ENCODE measurements at regions not wholly inside any gene's neighbourhood (a gene's known extent, or its start where the extent isn't known, plus 50 kb on each side); places are given as distances from the start of the nearest gene placed in this dataset.

DNA sequence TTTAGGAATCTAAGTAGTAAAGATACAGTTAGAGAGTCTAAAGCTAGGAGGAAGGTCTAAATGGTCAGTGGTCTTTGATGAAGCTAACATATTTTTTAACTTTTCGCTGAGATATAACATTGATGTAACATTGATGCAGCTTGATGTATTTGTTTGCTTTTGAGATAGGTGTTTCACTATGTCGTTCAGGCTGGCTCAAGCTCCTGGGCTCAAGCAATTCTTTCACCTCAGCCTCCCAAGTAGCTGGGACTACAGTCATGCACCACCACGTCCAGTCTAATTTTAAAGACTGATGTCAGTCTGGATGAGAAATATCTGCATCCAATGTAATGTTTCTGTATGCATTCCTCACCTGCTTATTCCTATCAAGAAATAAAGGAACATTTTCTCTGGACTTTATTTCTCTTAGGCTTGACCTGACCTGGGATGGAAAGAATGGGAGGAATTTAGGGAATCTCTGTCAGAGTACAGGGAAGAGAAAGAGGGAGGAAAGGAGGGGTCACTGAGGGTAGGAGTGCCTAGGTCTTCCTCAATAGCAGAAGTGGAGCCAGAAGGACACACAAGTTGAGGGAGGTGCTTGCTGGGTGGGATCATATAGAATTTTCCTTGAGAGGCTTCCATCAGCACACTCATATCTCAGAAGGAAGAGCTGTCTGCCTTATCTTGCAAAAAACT lies 101.5 kb upstream of the GPBP1 start:
- TF ChIP-seq, protein P1, sequence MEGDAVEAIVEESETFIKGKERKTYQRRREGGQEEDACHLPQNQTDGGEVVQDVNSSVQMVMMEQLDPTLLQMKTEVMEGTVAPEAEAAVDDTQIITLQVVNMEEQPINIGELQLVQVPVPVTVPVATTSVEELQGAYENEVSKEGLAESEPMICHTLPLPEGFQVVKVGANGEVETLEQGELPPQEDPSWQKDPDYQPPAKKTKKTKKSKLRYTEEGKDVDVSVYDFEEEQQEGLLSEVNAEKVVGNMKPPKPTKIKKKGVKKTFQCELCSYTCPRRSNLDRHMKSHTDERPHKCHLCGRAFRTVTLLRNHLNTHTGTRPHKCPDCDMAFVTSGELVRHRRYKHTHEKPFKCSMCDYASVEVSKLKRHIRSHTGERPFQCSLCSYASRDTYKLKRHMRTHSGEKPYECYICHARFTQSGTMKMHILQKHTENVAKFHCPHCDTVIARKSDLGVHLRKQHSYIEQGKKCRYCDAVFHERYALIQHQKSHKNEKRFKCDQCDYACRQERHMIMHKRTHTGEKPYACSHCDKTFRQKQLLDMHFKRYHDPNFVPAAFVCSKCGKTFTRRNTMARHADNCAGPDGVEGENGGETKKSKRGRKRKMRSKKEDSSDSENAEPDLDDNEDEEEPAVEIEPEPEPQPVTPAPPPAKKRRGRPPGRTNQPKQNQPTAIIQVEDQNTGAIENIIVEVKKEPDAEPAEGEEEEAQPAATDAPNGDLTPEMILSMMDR (IDR thresholded peaks at IDR 0.05): no peak
- TF ChIP-seq EZH2 (IDR thresholded peaks at IDR 0.05) (no peak), EZH2phosphoT487 (IDR thresholded peaks at IDR 0.05) (no peak)
